EL (cell line): ENCODE measurements at regions not wholly inside any gene's neighbourhood (a gene's known extent, or its start where the extent isn't known, plus 50 kb on each side); places are given as distances from the start of the nearest gene placed in this dataset.
"Not testable (repeated sequence)": the region's sequence is repeated elsewhere in the genome, so short reads cannot be mapped to it uniquely, and the experiment has no call there.

ENCODE experiments used
- DNase-seq: peaks from one replicate; pipeline ENCODE4 v3.0.0-alpha.2; 2016

DNA sequence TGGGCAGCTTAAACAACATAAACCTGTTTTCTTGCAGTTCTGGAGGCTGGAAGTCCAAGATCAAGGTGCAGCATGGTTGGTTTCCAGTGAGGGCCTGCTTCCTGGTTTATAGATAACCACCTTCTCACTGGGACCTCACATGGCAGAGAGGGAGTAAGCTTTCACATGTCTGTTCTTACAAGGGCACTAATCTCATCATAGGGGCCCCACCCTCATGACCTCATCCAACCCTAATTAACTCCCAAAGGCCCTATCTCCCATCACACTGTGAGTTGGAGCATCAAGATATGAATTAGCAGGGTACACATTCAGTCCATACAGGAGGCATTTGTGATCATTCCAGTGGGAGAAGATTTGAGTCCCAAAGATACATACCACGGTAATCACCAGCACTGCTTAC, 50.5 kb upstream of the GRIN2A start:
- no peak for DNase-seq

DNA sequence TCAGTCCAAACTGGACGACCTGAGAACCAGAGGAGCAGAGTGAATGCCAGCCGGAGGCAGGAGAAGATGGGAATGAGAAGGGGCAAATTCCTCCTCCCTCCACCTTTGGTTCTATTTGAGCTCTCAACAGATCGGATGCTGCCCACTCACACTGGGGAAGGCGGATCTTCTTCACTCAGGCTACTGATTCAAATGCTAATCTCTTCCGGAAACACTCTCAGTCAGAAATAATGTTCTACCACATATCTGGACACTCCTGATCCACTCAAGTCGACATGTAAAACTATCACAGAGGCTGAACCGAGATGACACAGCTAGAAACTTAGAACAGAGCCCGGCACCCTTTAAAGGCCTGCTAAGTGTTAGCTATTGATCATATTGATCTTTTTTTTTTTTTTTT, 57.4 kb upstream of the GRIN2A start:
- DNase-seq: no peak

DNA sequence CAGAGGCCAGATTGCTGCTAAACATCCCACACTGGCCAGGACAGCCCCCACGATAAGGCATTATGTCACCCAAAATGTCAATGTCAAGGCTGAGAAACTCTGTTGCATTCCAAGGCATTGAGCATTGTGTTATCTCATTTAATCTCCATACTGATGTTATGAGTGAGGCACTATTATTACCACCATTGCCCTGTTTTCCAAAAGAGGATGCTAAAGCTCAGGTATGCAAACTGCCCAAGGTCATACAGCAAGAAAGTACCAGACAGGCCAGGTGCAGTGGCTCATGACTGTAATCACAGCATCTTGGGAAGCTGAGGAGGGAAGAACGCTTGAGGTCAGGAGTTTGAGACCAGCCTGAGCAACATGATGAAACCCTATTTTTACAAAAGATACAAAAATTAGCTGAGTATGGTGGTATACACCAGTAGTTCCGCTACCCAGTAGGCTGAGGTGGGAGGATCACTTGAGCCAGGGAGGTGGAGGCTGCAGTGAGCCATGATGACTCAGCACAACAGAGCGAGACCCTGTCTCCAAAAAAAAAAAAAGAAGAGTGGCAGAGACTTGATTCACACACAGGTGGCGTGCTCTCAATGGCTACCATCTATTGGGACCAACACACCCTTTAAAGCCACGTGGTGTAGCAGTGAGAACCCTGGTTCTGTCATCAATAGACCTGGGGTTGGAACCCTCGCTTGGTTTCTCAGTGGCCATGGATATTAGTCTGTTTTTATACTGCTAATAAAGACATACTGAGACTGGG, 58.8 kb upstream of the GRIN2A start:
- DNase-seq: no peak

DNA sequence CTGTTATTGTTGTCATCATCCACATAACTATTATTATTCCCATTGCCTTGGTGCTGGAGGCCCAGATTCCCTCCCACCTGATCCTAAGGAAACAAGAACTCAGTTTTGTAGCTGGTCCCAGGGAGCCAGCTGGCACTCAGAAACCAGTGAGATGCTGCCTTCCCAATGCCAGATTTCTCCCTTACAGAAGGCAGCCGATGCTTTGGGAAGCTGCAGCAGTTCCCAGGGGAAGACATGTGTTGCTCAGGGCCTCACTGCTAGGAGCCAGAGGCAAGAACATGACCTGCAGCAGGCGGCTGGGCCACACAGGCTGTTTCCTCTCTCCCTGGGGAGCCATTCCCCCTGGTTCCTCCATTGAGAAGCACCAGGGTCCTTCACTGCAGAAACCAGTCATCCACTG, 59.9 kb upstream of the GRIN2A start:
- DNase-seq: no peak

DNA sequence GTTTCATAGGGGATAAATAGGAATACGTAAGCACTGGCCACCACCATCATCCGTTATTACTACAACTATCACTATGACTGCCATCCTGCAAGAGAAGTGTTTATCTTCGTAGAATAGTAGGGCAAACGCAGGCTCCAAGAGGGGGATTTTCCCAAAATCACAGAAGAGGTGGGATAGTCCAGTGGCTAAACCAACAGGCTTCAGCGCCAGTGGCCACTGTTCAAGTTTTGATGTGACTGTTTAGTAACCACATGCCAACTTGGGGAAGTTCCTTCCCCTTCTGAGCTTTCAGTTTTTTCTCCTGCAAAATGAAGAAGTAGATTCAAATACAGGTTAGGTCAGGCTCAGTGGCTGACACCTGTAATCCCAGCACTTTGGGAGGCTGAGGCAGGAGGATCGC, 60.7 kb upstream of the GRIN2A start:
- no peak for DNase-seq

DNA sequence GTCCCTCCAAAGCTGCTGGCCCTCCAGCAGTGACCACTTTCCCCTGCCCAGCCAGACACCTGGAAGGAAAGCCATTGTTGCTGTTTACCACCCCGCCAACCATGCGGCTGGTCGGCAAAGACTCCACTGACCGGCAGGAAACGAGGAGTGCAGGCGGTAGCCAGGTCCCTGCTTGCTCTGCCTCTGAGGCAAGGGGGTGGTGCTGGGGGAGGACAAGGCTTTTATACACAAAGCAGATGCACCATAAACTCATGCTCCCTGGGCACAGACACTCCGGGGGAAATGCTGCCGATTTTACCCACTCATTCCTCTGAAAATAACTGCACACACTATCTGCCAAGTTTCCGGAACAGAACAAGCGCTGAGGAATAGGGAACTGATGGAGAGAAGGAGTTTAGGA, 62.8 kb upstream of the GRIN2A start:
- no peak for DNase-seq

DNA sequence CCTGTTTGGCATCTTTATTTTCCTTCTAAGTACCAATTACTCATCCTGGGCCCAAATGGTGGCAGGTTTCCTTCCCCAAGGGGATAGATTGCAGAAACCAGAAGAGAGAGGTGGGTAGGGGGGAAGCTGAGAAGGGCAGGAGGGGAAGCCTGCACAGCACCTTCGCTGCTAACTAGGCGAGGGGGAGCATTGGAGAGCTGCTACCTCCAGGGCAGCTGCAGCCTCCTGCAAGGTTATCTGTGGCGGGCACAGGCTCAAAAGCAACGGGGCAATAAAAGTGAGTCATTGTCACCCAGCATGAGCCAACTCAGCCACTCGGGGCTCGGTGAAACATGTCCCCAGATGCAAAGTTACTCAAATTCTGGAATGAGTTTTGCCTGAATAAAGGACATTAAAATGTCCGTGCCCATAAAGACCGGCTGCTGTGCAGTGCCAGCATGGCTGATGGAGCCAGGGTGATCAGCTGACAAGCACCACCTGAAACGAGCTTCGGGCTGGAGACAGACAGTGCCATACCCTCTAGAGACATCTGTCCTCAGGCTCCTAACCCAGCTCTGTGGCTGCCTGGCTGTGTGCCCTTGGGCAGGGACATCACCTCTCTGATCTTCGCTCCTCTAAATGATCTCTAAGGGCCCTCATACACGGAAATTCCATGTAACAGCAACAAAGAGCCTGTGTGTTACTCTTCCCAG, 68.1 kb upstream of the GRIN2A start:
- no peak for DNase-seq

DNA sequence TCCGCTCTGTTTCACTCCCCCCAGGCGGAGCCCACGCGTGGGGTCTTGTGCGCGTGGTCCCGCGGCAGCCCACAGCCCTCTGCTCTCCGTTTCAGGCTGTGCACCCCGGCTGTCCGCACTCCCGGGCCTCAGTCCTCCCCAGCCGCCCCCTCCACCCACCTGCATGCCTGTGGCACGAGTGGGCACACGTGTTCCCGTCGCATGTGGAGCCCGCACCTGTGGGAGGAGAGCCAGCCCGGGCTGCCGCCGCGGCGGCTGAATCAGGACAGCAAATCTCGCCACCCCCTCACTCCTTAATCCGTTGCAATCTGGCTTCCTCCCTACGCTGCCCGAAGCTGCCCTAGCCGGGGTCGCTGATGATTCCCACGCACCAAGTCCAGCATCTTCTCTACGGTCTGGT, 69.9 kb upstream of the GRIN2A start:
- DNase-seq: no peak

DNA sequence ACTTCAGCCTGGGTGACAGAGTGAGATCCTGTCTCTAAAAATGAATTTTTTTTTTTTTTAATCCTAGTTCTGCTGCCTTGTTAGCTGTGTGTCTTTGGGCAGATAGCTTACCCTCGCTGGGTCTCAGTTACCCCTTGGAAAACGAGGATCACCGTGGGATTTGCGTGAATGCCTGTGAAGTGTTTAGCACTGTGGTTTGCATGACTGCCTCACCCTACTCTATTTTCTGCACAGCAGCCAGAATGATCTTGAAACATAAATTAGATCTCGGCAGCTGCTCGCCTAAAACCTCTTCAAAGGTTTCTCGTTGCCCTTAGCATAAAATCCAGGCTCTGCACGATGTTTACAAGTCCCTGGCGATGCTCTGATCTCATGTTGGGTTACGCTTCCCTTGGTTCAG, 71.2 kb upstream of the GRIN2A start:
- DNase-seq: no peak

DNA sequence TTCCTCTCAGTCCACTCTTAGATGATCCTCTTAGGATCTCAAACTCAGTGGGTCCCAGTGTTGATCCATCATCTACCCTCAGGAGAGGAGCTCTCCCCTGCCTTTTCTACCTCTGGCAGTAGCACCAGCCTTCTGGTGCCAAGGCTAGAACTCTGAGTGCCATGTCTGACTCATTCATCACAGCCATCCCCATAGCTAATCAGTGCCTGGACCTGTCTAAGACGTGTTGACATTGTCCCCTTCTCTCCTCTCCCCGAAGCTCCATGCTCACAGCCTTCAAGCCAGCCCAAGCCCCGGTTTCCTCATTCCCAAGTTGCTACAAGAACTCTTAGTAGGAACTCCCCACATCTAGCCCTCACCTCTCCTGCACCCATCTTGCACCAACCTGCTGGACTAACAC, 73.5 kb upstream of the GRIN2A start:
- no peak for DNase-seq

DNA sequence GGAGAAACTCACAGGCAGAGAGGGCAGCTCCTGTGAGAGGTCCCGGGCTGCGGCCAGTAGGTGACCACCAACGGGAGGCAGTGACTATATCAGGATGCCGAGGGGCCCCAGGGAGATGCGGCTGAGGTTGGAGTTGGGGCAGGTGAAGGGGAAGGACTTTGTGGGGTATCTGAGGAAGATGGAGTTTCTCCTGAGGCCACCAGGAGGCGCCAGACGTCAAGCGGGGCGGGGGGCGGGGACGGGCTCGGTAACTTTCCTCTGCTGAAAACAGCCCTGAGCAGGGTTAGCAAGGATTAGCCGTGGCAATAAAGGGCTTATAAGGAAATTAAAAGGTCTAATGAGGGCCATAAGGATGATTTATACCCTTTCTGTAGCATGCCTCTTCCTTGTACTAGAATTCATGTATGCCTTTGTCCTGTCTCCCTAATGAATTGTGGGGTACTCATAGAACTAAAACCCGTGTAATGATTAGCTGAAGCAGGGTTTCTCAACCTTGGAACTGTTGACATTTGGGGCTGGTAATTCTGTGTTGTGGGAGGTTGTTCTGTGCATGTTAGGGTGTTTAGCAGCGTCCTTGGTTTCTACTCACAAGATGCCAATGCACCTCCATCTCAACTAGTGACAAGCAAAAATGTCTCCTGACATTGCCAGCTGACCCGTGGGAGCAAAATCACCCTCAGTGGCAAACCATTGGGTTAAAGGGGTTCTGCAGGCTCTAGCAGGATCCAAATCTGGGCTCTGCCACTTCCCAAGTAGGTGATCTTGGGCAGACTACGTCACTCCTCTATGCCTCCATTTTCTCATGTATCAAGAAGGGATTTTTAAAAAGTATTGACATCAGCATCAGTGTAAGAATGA, 74.8 kb upstream of the GRIN2A start:
- DNase-seq: peak; percentile 35

DNA sequence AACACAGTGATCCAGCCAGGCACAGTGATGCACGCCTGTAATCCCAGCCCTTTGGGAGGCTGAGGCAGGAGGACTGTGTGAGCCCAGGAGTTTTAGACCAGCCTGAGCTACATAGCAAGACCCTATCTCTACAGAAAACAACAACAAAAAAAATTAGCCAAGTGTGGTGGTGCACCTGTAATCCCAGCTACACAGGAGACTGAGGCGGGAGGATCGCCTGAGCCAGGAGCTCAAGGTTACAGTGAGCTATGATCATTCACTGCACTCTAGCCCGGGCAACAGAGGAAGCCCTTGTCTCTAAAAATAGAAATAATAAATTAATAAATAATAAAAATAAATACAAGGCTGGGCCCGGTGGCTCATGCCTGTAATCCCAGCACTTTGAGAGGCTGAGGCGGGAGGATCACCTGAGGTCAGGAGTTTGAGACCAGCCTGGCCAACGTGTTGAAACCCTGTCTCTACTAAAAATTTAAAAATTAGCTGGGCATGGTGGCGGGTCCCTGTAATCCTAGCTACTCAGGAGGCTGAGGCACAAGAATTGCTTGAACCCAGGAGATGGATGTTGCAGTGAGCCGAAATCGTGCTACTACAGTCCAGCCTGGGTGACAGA, 75.5 kb upstream of the GRIN2A start:
- DNase-seq: not testable (repeated sequence)

DNA sequence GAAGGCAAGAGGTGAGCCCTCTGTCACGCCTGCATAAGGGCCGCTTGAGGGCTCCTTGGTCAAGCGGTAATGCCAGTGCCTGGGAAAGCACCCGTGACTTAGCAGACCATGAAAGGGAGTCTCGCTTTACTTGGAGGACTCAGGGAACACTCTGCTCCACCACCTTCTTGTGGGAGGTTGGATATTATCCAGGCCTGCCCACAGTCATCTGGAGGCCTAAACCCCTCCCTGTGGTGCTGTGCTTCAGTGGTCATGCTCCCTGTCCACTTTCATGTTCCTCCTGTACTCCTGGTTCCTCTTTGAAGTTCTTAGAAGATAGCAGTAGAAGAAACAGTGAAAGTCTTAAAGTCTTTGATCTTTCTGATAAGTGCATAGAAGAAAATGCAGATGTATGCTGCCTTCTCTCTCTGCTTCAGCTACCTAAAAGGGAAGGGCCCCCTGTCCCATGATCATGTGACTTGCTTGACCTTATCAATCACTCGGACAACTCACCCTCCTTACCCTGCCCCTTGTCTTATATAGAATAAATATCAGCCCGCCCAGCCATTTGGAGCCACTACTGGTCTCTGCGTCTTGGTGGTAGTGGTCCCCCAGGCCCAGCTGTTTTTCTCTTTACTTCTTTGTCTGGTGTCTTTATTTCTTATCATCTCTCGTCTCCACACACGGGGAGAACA, 76.8 kb upstream of the GRIN2A start:
- DNase-seq: not testable (repeated sequence)

DNA sequence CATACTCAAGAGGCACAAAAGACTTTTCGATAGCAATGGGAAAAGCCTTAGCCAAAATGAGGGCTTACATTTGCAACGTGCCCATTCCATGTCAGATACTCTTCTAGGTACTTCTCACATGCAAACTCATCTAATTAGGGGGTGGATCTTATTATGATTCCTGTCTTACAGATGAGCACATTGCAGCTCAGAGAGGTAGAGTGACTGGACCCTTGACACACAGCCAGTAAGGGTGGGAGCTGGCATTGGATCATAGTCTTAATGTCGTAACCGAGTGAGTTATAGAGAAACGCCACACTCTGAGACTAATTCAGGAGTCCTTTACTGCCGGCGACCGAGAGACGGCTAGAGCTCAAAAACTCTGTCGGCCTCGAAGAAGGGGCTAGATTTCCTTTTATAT, 78.8 kb upstream of the GRIN2A start:
- DNase-seq: no peak

DNA sequence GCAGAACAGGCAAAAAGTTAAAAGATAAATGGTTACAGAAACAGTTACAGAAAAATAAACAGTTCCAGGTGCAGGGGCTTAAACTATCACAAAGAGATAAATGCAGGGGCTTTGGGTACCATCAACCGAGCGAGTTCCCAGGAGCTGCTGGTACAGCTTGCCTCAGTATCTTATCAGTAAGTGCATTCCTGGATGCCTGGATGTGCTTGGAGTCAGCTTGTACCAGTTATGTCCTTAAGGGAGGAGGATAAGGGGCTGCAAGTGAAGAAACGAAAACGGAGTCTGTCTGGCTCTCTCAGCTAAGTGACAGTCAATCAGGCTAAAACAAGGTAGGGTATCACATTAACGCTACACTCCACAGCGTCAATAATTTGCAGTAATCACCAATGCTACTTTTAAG, 79.3 kb upstream of the GRIN2A start:
- not testable (repeated sequence) for DNase-seq

DNA sequence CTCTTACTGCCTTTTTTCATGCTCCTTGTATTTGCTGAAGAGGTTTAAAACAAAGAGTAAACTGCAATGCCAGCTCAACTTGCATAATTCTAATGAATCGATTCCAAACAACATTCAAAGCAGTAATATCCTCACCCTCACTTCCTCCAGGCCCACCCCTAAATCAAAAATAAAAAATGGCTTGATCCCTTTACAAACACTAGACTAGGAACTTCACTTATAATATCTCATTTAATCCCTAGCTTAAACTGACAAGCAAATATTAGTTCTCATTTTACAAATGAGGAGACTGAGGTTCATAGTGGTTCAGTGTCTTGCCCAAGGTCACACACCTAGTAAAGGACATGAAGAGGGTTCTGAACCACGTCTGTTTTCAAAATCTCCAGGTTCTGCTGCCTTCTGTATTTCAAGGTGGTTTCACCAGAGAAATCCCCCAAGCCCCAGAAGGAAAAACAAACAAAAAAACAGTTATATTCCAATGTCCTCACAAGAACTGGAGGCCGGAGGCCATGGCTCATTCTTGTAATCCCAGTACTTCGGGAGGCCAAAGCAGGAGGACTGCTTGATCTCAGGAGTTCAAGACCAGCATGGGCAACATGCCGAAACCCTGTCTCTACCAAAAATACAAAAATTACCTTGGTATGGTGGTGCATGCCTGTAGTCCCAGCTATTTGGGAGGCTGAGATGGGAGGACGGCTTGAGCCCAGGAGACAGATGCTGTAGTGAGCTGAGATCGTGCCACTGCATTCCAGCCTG, 80.3 kb upstream of the GRIN2A start:
- DNase-seq: no peak

DNA sequence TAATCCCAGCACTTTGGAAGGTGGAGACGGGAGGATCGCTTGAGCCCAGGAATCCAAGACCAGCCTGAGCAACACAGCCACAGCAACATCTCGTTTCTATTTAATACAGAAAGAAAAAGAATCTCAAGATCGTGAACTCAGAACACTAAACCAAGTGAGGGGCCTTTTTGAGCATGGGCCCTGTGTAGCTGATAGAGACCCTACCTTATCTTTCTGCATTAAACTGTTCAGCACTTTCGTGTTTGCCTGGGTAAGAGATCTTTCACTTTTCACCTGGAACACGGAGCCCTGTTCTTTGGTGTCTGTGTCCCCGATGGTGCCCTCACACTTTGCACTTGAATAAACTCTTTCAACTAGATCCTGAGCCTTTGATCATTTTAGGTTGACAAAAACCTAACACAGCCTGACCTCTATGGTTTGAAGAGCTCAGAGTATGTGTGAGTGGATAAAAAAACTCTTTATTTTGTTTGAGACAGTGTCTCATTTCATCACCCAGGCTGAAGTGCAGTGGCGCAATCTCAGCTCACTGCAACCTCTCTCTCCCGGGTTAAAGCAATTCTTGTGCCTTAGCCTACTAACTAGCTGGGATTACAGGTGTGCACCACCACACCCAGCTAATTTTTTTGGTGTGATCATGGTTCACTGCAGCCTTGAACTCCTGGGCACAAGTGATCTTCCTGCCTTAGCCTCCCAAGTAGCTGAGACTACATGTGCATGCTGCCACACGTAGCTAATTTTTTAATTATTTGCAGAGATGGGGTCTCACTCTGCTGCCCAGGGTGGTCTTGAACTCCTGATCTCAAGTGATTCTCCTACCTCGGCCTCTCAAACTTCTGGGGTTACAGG, 83.8 kb upstream of the GRIN2A start:
- no peak for DNase-seq

DNA sequence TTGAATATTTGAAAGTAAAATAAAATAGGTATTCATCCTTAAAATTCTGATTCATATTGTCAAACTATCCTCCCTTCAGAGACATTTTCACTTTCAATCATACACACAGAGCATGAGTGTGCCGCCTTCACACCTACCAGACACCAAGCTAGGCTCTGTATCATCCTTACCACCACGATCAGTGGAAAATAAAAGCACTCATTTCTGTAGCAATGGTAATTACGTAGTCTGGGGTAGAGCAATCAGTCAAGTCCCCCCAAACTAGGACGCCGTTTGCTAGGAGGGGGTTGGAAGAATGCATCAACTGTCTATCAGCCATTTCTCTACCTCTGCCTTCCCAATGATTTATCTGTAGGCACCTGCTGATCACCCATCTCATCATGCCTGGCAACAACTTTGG, 84.6 kb upstream of the GRIN2A start:
- no peak for DNase-seq

DNA sequence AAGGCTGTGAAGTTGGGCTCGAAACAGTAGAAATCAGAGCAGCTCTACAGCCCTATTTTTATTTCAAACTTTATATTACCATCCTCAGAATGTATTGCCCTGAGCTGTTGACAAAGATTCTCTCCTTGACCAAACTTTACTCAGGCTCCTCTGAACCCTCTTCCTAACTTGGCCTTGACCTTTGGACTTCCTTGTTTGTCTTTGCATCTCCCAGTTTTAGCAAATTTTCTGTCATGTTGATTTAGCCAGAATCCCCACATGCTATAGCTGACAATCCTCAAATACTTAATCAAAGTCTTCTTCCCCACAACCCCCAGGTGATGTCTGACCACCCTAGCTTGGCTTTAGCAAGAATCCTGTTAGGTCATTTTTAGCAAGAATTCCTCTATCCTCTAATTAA, 87.4 kb upstream of the GRIN2A start:
- DNase-seq: no peak

DNA sequence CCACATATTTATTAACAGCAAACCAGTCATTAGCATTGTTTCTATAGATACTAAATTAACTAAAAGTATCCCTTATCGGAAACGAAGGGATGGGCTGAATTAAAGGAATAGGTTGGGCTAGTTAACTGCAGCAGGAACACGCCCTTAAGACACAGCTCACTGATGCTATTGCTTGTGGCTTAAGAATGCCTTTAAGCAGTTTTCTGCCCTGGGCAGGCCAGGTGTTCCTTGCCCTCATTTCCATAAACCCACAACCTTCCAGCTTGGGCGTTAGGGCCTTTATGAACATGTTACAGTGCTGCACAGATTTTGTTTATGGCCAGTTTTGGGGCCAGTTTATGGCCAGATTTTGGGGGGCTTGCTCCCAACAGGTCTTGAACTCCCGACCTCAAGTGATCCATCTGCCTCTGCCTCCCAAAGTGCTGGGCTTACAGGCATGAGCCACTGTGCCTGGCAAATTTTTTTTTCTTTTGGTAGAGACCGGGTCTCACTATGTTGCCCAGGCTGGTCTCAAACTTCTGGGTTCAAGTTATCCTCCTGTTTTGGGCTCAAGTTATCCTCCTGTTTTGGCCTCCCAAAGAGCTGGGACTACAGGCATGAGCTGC, 90.1 kb upstream of the GRIN2A start:
- DNase-seq: not testable (repeated sequence)
